Endothelial cell of umbilical vein (primary cell): ENCODE measurements at regions not wholly inside any gene's neighbourhood (a gene's known extent, or its start where the extent isn't known, plus 50 kb on each side); places are given as distances from the start of the nearest gene placed in this dataset.

Experiments
- CTCF ChIP-seq, 2 donors: IDR thresholded peaks; 1 replicate in 1 of 2; 2 replicates in 1 of 2; pipeline ENCODE4 v1.5.1; 2011; ENCODE audit warnings: low read length in 2 of 2, mild to moderate bottlenecking in 2 of 2, moderate library complexity in 2 of 2, control low read depth in 1 of 2, inconsistent platforms in 1 of 2, low read depth in 1 of 2; ENCODE audit not compliant: insufficient read depth in 1 of 2; ENCODE audit errors: extremely low read depth in 1 of 2
- EZH2 ChIP-seq: IDR thresholded peaks from 2 replicates; pipeline ENCODE4 v1.6.1; 2012; ENCODE audit warnings: borderline replicate concordance, low read depth, mild to moderate bottlenecking, moderate library complexity, low read length, inconsistent platforms; ENCODE audit not compliant: severe bottlenecking
- MYC ChIP-seq: IDR thresholded peaks from one replicate; pipeline ENCODE4 v1.6.1; 2011; ENCODE audit warnings: mild to moderate bottlenecking, low read depth, low read length
- POLR2A ChIP-seq: IDR thresholded peaks from 2 replicates; pipeline ENCODE4 v1.6.1; 2012; ENCODE audit warnings: low read depth, mild to moderate bottlenecking, control low read depth, low read length
- POLR2AphosphoS5 ChIP-seq: IDR thresholded peaks from 2 replicates; pipeline ENCODE4 v1.6.1; 2012; ENCODE audit warnings: low read depth, mild to moderate bottlenecking, control low read depth, low read length, moderate library complexity; ENCODE audit not compliant: insufficient read depth

- TF ChIP-seq CTCF (IDR thresholded peaks at IDR 0.05; ENCODE audit: extremely low read depth in 1 of 2, insufficient read depth in 1 of 2, low read depth in 1 of 2, low read length in 2 of 2) (no peak), POLR2A (no peak), EZH2 (no peak), POLR2AphosphoS5 (no peak), MYC (no peak)
Observed at GRCh38 chr11:37280200-37280599, 682.2 kb upstream of the RAG2 start.
